MCF 10A (cell line): ENCODE measurements at regions not wholly inside any gene's neighbourhood (a gene's known extent, or its start where the extent isn't known, plus 50 kb on each side); places are given as distances from the start of the nearest gene placed in this dataset.

Experiments used
- BruUV-seq: library from RNA; stranded (reverse); fragments of 400-500 nt; replicated peaks from 2 replicates; lab custom pipeline; 2021; lab: Mats Ljungman, UMichigan
- CTCF ChIA-PET: fragments of 300-600 bp; sonication (Branson Sonifier 250); formaldehyde crosslinking; extraction: SDS; loops from one replicate; lab custom pipeline; 2021; ENCODE audit warnings: antibody characterized with exemption, inconsistent platforms; lab: Yijun Ruan, JAX
- POLR2A ChIA-PET: fragments of 300-600, 350-650 bp; sonication (Branson Sonifier 250); formaldehyde crosslinking; extraction: SDS; loops from one replicate; lab custom pipeline; 2020; ENCODE audit warnings: antibody characterized with exemption, inconsistent platforms; lab: Yijun Ruan, JAX
- DNase-seq: peaks from one replicate; pipeline ENCODE4 v3.0.0-alpha.2; 2018; ENCODE audit not compliant: unreplicated experiment
- H3K27ac Mint-ChIP-seq: one replicate; pipeline ENCODE4 v1.8.0; 2022; ENCODE audit warnings: mild to moderate bottlenecking, low read depth, mixed read lengths; ENCODE audit not compliant: unreplicated experiment
- H3K27me3 Mint-ChIP-seq: one replicate; pipeline ENCODE4 v1.8.0; 2022; ENCODE audit warnings: mixed read lengths; ENCODE audit not compliant: insufficient read depth, unreplicated experiment
- H3K36me3 Mint-ChIP-seq: one replicate; pipeline ENCODE4 v1.8.0; 2022; ENCODE audit warnings: mild to moderate bottlenecking, moderate library complexity, mixed read lengths; ENCODE audit not compliant: insufficient read depth, unreplicated experiment
- H3K4me1 Mint-ChIP-seq: one replicate; pipeline ENCODE4 v1.8.0; 2022; ENCODE audit warnings: mixed read lengths; ENCODE audit not compliant: insufficient read depth, unreplicated experiment
- H3K4me3 Mint-ChIP-seq: one replicate; pipeline ENCODE4 v1.8.0; 2022; ENCODE audit warnings: mild to moderate bottlenecking, moderate library complexity, mixed read lengths; ENCODE audit not compliant: unreplicated experiment
- H3K9me3 Mint-ChIP-seq: one replicate; pipeline ENCODE4 v1.8.0; 2022; ENCODE audit warnings: mixed read lengths; ENCODE audit not compliant: unreplicated experiment
- intact Hi-C: fragments of 100-400 bp; cut with micrococcal nuclease; formaldehyde crosslinking; loops from 2 replicates; pipeline ENCODE4 v1.14.1; 2022
- TF ChIP-seq, protein P1 (sequence below): fragments of 200-600 bp; IDR thresholded peaks from one replicate; pipeline ENCODE4 v1.8.0; 2022; ENCODE audit warnings: antibody characterized with exemption, mild to moderate bottlenecking; ENCODE audit not compliant: unreplicated experiment

DNA sequence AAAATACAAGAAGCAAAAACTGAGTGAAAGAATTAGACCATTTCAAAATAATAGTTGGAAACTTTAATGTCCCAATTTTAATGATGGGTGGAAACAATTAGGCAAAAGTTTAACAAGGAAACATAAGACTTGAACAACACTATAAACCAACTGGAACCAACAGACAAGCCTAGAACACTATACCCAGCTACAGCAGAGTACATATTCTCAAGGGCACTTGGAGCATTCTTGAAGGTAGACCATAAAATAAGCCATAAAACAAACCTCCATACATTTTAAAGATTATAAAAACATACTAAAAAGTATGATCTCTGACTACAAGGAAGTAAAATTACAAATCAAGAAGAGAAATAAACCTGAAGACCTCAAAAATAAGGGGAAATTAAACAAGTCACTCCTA, 616.7 kb downstream of the SUCLG1 start:
- no peak overlapping the region for H3K4me3 Mint-ChIP-seq

DNA sequence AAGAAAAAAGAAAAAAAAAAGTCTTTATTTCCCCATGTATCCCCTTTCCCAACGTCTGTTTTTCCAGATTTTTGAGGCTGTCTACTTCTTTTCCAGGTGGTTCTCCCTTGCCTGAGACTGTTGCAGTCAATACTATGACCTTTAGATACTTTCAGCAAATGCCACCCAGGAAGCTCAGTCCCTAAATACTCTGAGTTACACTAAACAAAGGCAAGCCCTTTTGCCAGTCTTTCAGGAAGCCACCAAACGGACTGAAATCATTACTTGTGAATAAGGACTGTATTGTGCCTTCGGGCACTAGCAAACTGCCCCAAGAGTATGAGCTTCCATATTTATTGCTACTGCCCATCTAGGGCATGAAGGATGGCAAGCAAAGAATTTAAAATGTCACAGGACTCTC, 621.3 kb downstream of the SUCLG1 start:
- no peak for DNase-seq
- H3K27me3 Mint-ChIP-seq = no peaks in the 10 kb centered on the region
- TF ChIP-seq, protein P1, sequence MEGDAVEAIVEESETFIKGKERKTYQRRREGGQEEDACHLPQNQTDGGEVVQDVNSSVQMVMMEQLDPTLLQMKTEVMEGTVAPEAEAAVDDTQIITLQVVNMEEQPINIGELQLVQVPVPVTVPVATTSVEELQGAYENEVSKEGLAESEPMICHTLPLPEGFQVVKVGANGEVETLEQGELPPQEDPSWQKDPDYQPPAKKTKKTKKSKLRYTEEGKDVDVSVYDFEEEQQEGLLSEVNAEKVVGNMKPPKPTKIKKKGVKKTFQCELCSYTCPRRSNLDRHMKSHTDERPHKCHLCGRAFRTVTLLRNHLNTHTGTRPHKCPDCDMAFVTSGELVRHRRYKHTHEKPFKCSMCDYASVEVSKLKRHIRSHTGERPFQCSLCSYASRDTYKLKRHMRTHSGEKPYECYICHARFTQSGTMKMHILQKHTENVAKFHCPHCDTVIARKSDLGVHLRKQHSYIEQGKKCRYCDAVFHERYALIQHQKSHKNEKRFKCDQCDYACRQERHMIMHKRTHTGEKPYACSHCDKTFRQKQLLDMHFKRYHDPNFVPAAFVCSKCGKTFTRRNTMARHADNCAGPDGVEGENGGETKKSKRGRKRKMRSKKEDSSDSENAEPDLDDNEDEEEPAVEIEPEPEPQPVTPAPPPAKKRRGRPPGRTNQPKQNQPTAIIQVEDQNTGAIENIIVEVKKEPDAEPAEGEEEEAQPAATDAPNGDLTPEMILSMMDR = no peak
- H3K27ac Mint-ChIP-seq = no peak overlapping the region
- H3K4me3 Mint-ChIP-seq = no peak overlapping the region
- ChIA-PET POLR2A (no interaction called here), CTCF (interaction anchor here (1.1 to 1.5 kb wide), 2 partner anchors 10 to 478 kb away, joined by 4 to 8 read pairs; no protein-coding TSS in a partner anchor)
- no peaks in the 10 kb centered on the region for H3K4me1 Mint-ChIP-seq
- no peaks in the 10 kb centered on the region for H3K9me3 Mint-ChIP-seq
- H3K36me3 Mint-ChIP-seq = no peaks in the 10 kb centered on the region
- BruUV-seq = no TSS peak
- intact Hi-C loops = no loop called here

More for the DNA sequence above, 616.7 kb downstream of the SUCLG1 start:
- BruUV-seq = no TSS peak
- no peaks in the 10 kb centered on the region for H3K36me3 Mint-ChIP-seq
- CTCF ChIA-PET = no interaction called here
- no peaks in the 10 kb centered on the region for H3K4me1 Mint-ChIP-seq
- no peak overlapping the region for H3K27ac Mint-ChIP-seq
- H3K27me3 Mint-ChIP-seq = no peaks in the 10 kb centered on the region
- H3K9me3 Mint-ChIP-seq = no peaks in the 10 kb centered on the region
- TF ChIP-seq, protein P1 = no peak
- DNase-seq = no peak
- intact Hi-C loops = no loop called here
- POLR2A ChIA-PET = no interaction called here

DNA sequence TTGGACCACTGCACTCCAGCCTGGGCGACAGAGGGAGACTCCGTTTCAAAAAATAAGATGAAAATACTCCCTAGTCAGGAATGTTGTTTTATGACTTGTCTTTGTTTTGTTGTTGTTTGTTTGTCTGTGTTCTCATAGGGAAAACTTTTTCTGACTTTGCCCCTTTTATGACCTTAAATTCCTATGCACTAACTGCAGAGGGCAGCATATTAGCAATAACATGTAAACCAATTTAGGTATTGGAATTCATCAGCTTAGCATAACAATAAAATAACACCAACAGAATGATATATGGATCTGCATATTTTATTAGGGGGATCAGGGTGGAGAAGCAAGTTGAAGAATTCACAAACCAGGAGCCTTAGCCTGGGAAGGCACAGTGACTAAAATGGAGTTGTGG, 631.5 kb downstream of the SUCLG1 start:
- TF ChIP-seq, protein P1 = peak; percentile 19
- BruUV-seq = no TSS peak
- H3K4me1 Mint-ChIP-seq = no peaks in the 10 kb centered on the region
- DNase-seq = peak; percentile 11
- ChIA-PET CTCF (interaction anchor here (0.6 to 2.7 kb wide), 10 partner anchors 10 to 488 kb away, joined by 3 to 11 read pairs (median 5); no protein-coding TSS in a partner anchor), POLR2A (interaction anchor here (0.7 kb wide), 1 partner anchor 225 kb away, joined by 3 read pairs; no protein-coding TSS in a partner anchor)
- no peaks in the 10 kb centered on the region for H3K9me3 Mint-ChIP-seq
- no peaks in the 10 kb centered on the region for H3K36me3 Mint-ChIP-seq
- H3K27ac Mint-ChIP-seq = no peak overlapping the region
- no peak overlapping the region for H3K4me3 Mint-ChIP-seq
- intact Hi-C loops = loop anchor here (1.0 kb wide), 2 partner anchors 250 to 476 kb away; no protein-coding TSS in a partner anchor
- H3K27me3 Mint-ChIP-seq = no peaks in the 10 kb centered on the region

DNA sequence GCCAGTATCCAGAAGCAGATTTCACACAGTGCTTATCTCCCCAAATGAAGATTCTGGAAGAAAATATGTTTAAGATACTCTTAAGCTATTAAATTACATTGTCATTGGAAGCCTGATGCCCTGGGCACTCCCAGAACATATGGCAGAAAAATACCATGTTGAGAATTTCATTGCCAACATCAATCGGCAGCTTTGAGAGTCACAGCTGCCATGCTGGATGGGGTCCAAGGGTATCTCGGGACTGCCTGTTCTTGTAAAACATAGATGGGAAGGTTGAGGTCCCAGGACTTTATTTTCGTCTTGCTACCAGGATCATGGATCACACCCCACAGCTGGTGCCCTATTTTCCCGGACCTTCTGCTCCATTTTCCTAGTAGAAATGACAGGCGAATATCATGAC, 632.5 kb downstream of the SUCLG1 start:
- H3K4me3 Mint-ChIP-seq = no peak overlapping the region
- no peaks in the 10 kb centered on the region for H3K9me3 Mint-ChIP-seq
- H3K27me3 Mint-ChIP-seq = no peaks in the 10 kb centered on the region
- H3K4me1 Mint-ChIP-seq = peaks cover 6% of the 10 kb centered on the region
- TF ChIP-seq, protein P1 = no peak
- ChIA-PET POLR2A (no interaction called here), CTCF (interaction anchor here (1.1 to 2.7 kb wide), 9 partner anchors 9 to 489 kb away, joined by 3 to 11 read pairs (median 5); no protein-coding TSS in a partner anchor)
- intact Hi-C loops = no loop called here
- no TSS peak for BruUV-seq
- H3K36me3 Mint-ChIP-seq = no peaks in the 10 kb centered on the region
- DNase-seq = no peak
- H3K27ac Mint-ChIP-seq = no peak overlapping the region
